G401 (cell line): ENCODE measurements at regions not wholly inside any gene's neighbourhood (a gene's known extent, or its start where the extent isn't known, plus 50 kb on each side); places are given as distances from the start of the nearest gene placed in this dataset.

Experiments used
- DNase-seq: peaks from one replicate; pipeline ENCODE4 v3.0.0-alpha.2; 2015; ENCODE audit warnings: low spot score
- in situ Hi-C: cut with HindIII; loops from 2 replicates; pipeline ENCODE4 v1.10.0; 2016; ENCODE audit warnings: low sequenced_read_pairs, mixed read lengths

DNA sequence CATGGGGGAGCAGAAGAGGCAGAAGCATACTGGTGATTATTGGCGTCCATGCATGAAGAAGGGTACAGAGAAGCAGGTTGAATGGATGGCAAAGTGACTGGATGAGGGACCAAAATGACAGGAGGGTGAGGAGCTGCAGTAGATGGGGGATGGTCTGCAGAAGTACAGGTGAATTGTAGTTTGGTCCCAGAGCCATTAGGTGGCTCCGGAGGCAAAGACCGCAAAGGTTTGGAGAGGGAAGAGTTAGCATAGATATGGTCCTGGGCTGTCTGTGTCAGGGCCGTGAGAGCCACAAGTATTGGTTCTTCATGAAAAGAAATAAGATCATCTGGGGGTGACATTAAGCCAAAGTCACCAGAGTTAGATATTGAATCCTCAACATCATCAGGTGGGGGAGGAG lies 59.0 kb upstream of the ZNF726 start:
- in situ Hi-C loops = no loop called here
- DNase-seq = no peak

DNA sequence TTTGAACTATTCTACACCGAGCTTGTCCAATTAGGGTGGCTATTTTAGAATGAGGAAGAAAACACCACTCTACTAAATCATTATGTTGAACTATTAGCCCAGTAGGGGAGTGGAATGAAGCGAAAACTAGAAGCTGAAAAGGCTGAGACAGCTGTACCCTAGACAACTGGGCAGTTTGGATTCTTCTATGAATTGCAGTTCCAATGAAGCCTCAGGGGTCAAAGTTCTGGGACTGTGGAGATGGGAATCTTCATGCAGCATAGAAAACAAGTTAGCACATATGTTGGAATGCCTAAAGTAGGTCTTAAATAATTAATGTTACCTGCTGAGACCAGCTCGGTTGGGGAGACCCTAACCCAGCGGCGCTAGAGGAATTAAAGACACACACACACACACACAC lies 62.7 kb upstream of the ZNF726 start:
- no peak for DNase-seq
- in situ Hi-C loops = no loop called here

DNA sequence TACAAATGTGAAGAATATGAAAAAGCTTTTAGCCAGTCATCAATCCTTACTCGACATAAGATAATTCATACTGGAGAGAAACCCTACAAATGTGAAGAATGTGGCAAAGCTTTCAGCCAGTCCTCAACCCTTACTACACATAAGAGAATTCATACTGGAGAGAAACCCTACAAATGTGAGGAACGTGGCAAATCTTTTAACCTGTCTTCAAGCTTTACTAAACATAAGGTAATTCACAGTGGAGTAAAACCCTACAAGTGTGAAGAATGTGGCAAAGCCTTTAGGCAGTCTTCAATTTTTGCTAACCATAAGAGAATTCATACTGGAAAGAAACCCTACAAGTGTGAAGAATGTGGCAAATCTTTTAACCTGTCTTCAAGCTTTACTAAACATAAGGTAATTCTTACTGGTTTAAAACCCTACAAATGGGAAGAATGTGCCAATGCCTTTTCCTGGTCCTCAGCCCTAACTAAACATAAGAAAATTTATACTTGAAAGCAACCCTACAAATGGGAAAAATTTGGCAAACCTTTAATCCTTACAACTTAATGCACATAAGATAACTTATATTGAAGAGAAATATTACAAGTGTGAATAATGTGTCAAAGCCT lies 74.1 kb upstream of the ZNF681 start:
- in situ Hi-C loops = no loop called here
- no peak for DNase-seq

DNA sequence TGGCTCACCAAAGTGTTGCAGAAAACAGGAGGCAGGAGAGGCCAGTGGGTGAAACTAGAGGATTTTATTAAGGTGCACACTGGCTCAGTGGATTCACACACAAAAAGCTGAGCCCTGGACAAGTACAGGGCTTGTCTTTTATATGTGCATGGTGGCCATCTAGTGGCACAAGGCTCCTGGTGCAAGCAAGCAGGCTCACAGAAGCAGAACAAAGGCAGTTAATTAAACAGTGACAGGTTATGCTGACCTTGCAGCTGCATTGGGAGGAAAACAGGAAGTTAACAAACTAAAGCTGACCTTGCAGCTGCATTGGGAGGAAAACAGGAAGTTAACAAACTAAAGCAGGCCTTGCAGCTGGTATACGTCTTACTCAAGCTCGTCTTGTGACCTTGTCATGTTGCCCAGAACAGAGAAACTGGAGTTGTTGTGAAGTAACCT lies 65.3 kb upstream of the ZNF681 start:
- DNase-seq = peak; percentile 15
- in situ Hi-C loops = no loop called here

GRCh38 chr19:23822735-23823134 lies 64.0 kb upstream of the ZNF681 start:
- DNase-seq = no peak
- in situ Hi-C loops = no loop called here

GRCh38 chr19:23817519-23817918 lies 58.8 kb upstream of the ZNF681 start:
- peak; percentile 11 for DNase-seq
- in situ Hi-C loops = no loop called here

- in situ Hi-C loops = no loop called here
- DNase-seq = no peak
These were observed 51.8 kb upstream of the ZNF681 start for GRCh38 chr19:23810496-23810895.
